ENCODE measurements at regions not wholly inside any gene's neighbourhood (a gene's known extent, or its start where the extent isn't known, plus 50 kb on each side); places are given as distances from the start of the nearest gene placed in this dataset.
"Not testable (repeated sequence)": the region's sequence is repeated elsewhere in the genome, so short reads cannot be mapped to it uniquely, and the experiment has no call there.

- no peak for DNase-seq
Observed at GRCh38 chr6:68053805-68054373, 581.2 kb upstream of the ADGRB3 start.

GRCh38 chr6:68052234-68052633 is 582.8 kb upstream of the ADGRB3 start:
- no peak for DNase-seq

GRCh38 chr6:68049562-68049961 is 585.5 kb upstream of the ADGRB3 start:
- DNase-seq, result no peak

GRCh38 chr6:68046756-68047155 is 588.3 kb upstream of the ADGRB3 start:
- no peak for DNase-seq

GRCh38 chr6:68046302-68046701 is 588.8 kb upstream of the ADGRB3 start:
- DNase-seq, result no peak

GRCh38 chr6:68045193-68045592 is 589.9 kb upstream of the ADGRB3 start:
- DNase-seq, result no peak

- no peak for DNase-seq
Observed at GRCh38 chr6:68044264-68044663, 590.8 kb upstream of the ADGRB3 start.

GRCh38 chr6:68043122-68043398 is 592.0 kb upstream of the ADGRB3 start:
- DNase-seq, result no peak

GRCh38 chr6:68042339-68043121 is 592.6 kb upstream of the ADGRB3 start:
- DNase-seq, result no peak

GRCh38 chr6:68040780-68041179 is 594.3 kb upstream of the ADGRB3 start:
- no peak for DNase-seq

- DNase-seq, result no peak
Observed at GRCh38 chr6:68040312-68040778, 594.7 kb upstream of the ADGRB3 start.

GRCh38 chr6:68039641-68040311 is 595.3 kb upstream of the ADGRB3 start:
- no peak for DNase-seq

- no peak for DNase-seq
Observed at GRCh38 chr6:68038815-68039408, 596.2 kb upstream of the ADGRB3 start.

GRCh38 chr6:68032217-68032616 is 602.9 kb upstream of the ADGRB3 start:
- DNase-seq, result no peak

GRCh38 chr6:68031054-68031453 is 604.0 kb upstream of the ADGRB3 start:
- no peak for DNase-seq

- no peak for DNase-seq
Observed at GRCh38 chr6:68026483-68026882, 608.6 kb upstream of the ADGRB3 start.

GRCh38 chr6:68025764-68026163 is 609.3 kb upstream of the ADGRB3 start:
- DNase-seq, result no peak

GRCh38 chr6:68024570-68025269 is 610.4 kb upstream of the ADGRB3 start:
- no peak for DNase-seq

- not testable (repeated sequence) for DNase-seq
Observed at GRCh38 chr6:68022968-68023367, 612.1 kb upstream of the ADGRB3 start.

- no peak for DNase-seq
Observed at GRCh38 chr6:68013780-68014515, 621.1 kb upstream of the ADGRB3 start.

- no peak for DNase-seq
Observed at GRCh38 chr6:68012822-68013221, 622.3 kb upstream of the ADGRB3 start.

GRCh38 chr6:68010936-68011335 is 624.1 kb upstream of the ADGRB3 start:
- no peak for DNase-seq

GRCh38 chr6:68008445-68008844 is 626.6 kb upstream of the ADGRB3 start:
- no peak for DNase-seq
